Adipocyte (in vitro differentiated cells): ENCODE measurements at regions not wholly inside any gene's neighbourhood (a gene's known extent, or its start where the extent isn't known, plus 50 kb on each side); places are given as distances from the start of the nearest gene placed in this dataset.
"Not testable (repeated sequence)": the region's sequence is repeated elsewhere in the genome, so short reads cannot be mapped to it uniquely, and the experiment has no call there.

Source experiments
- DNase-seq: peaks from one replicate; pipeline ENCODE4 v3.0.0-alpha.2; 2015; ENCODE audit warnings: low read depth
- H3K27me3 ChIP-seq: replicated peaks from 2 replicates; pipeline ENCODE4 v1.7.0; 2013; ENCODE audit warnings: mild to moderate bottlenecking, low read length, moderate library complexity; ENCODE audit not compliant: control insufficient read depth, insufficient read depth
- H3K36me3 ChIP-seq: 2 replicates; pipeline ENCODE4 v1.7.0; 2013; ENCODE audit warnings: low read length, mild to moderate bottlenecking, moderate library complexity; ENCODE audit not compliant: control insufficient read depth, insufficient read depth, severe bottlenecking
- H3K4me1 ChIP-seq: 2 replicates; pipeline ENCODE4 v1.7.0; 2013; ENCODE audit warnings: mild to moderate bottlenecking, low read length, moderate library complexity; ENCODE audit not compliant: control insufficient read depth, insufficient read depth
- H3K4me3 ChIP-seq: 2 replicates; pipeline ENCODE4 v1.7.0; 2013; ENCODE audit warnings: mild to moderate bottlenecking, low read length, moderate library complexity
- H3K9ac ChIP-seq: 2 replicates; pipeline ENCODE4 v1.7.0; 2013; ENCODE audit warnings: mild to moderate bottlenecking, low read length, moderate library complexity
- H3K9me3 ChIP-seq: 2 replicates; pipeline ENCODE4 v1.7.0; 2013; ENCODE audit warnings: mild to moderate bottlenecking, low read length, moderate library complexity; ENCODE audit not compliant: control insufficient read depth

DNA sequence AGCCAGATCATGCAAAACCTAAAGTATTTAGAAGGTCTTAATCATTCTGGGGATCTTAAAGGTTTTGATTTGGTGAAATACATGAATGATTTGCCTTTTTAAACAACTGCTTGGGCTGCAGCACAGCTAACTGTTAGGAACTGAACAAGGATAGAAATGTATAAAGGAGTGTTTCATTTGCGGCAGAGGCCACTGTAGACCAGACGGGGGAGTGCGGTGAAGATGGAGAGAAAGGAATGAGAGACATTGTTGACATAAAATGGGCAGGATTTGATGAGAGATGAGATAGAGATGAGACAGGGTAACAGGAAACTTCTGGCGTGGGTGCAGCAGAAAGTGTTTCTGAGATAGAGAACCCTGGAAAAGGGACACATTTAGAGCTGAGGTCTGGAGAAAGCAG, 308.1 kb downstream of the TMX3 start:
- Histone ChIP-seq H3K9ac (no peak overlapping the region), H3K4me3 (no peak overlapping the region)
- no peak for DNase-seq

GRCh38 chr18:68402784-68403183, 312.1 kb downstream of the TMX3 start:
- H3K4me1 ChIP-seq, result no peaks in the 10 kb centered on the region
- H3K9ac ChIP-seq, result no peak overlapping the region
- no peaks in the 10 kb centered on the region for H3K27me3 ChIP-seq
- H3K4me3 ChIP-seq, result no peak overlapping the region
- no peaks in the 10 kb centered on the region for H3K36me3 ChIP-seq
- H3K9me3 ChIP-seq, result no peaks in the 10 kb centered on the region
- DNase-seq, result no peak

More for the DNA sequence above, 308.1 kb downstream of the TMX3 start:
- Histone ChIP-seq H3K36me3 (no peaks in the 10 kb centered on the region), H3K4me1 (peaks cover 12% of the 10 kb centered on the region), H3K27me3 (no peaks in the 10 kb centered on the region), H3K9me3 (no peaks in the 10 kb centered on the region)

DNA sequence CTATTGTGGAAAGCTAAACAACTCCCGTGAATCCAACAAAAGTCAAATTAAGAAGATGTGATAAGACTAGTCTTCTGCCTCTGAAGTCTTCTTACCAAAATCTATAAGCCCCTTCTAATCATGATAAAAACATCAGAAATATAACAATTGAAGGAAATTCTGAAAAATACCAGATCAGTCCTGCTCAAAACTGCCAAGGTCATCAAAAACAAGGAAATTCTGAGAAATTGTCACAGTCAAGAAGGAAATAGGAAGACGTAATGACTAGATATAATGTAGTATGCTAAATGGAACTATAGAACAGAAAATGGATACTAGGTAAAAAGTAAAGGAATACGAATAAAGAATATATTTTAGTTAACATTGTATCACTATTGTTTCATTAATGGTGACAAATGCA, 314.0 kb downstream of the TMX3 start:
- no peaks in the 10 kb centered on the region for H3K27me3 ChIP-seq
- H3K9me3 ChIP-seq, result no peaks in the 10 kb centered on the region
- no peaks in the 10 kb centered on the region for H3K36me3 ChIP-seq
- no peak overlapping the region for H3K4me3 ChIP-seq
- no peaks in the 10 kb centered on the region for H3K4me1 ChIP-seq
- H3K9ac ChIP-seq, result no peak overlapping the region
- no peak for DNase-seq

DNA sequence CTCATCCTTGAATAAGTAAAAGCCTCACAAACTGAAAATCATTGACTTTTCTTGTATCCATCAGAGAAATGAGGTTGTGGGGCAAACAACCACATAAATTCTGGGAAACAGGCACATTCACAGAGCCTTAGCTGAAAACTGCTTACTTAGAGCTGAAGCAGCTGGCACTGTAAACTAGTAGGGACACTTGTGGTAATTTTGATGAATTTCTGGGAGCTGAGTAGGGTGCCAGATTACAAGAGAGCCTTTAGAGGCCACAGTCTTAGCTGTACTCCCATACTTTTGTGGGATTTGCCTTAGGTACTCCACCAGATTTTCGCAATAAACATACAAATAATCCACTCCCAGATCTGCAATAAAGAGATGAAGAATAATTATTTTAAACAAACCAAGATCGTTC, 315.2 kb downstream of the TMX3 start:
- no peak overlapping the region for H3K9ac ChIP-seq
- DNase-seq, result peak; percentile 30

DNA sequence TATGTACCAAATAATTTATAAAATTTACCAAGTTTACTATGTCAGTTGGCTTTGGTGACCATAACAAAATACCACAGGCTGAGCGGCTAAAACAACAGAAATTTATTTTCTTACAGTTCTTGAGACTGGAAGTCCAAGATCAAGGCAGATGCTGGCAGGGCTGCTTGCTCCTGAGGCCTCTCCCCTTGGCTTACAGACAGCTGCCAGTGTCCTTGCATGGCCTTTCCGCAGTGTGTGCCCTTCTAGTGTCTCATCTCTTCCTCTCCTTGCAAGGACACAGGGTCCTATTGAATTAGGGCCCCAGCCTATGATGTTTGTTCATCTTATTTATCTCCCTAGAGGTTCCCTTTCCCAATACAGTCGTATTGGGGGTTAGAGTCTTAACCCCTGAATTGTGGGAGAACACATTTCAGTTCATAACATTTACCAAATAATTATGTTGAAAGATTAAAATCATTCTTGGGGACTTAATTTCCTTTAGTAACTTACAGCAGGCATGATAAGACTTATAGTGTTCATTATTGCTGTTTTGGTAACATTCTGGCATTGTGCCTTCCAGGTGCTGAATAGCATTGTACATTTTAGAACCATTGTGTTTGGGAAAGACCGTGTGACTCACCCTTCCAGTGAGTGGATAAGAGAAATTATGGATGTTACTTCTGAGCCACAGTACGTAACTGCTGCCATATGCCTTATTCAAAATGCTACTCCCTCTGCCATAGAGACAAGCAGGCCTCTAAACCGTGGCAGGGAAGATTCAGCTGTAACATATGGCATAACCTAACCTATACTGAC, 317.5 kb downstream of the TMX3 start:
- H3K27me3 ChIP-seq, result no peaks in the 10 kb centered on the region
- no peak overlapping the region for H3K4me3 ChIP-seq
- H3K36me3 ChIP-seq, result no peaks in the 10 kb centered on the region
- no peaks in the 10 kb centered on the region for H3K9me3 ChIP-seq
- no peak for DNase-seq
- no peaks in the 10 kb centered on the region for H3K4me1 ChIP-seq
- H3K9ac ChIP-seq, result no peak overlapping the region

More for the DNA sequence above, 315.2 kb downstream of the TMX3 start:
- Histone ChIP-seq H3K9me3 (no peaks in the 10 kb centered on the region), H3K4me3 (no peak overlapping the region), H3K36me3 (no peaks in the 10 kb centered on the region), H3K4me1 (no peaks in the 10 kb centered on the region), H3K27me3 (no peaks in the 10 kb centered on the region)

DNA sequence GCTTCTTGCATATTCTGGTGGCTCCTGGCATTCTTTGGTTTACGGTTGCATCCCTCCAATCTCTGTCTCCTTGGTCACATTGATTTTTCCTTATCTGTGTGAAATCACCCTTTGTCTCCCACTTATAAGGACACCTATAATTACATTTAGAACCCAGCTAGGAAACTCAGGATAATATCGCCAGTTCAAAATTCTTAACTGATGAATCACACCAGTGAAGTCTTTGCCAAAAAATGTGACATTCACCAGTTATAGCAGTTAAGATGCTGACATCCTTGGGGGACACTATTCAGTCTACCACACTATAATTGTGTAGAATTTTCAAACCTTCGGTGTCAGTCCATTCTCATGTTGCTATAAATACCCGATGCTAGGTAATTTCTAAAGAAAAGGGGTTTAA, 320.2 kb downstream of the TMX3 start:
- H3K9ac ChIP-seq, result no peak overlapping the region
- no peak overlapping the region for H3K4me3 ChIP-seq
- H3K27me3 ChIP-seq, result no peaks in the 10 kb centered on the region
- H3K4me1 ChIP-seq, result no peaks in the 10 kb centered on the region
- DNase-seq, result peak; percentile 6
- H3K36me3 ChIP-seq, result no peaks in the 10 kb centered on the region
- peaks cover 3% of the 10 kb centered on the region for H3K9me3 ChIP-seq

DNA sequence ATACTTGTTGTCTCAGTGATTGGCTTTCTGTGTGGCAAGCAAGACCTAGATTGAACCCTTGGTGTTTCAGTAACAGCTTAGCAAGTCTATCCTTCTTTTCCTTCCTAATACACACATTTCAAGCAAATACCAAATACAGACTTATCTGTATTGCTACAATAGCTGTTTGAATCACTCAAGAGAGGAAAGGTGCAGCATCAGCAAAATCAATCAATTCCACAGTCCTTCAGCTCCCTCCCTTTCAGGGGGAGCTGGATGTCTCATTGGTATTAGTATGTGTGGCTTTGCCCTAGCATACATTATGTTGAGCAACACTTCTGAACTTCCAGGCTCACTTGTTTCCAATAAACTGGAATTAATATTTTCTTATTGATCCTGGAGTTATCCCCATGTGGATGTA, 323.1 kb downstream of the TMX3 start:
- Histone ChIP-seq H3K27me3 (no peaks in the 10 kb centered on the region), H3K36me3 (no peaks in the 10 kb centered on the region), H3K4me3 (no peak overlapping the region), H3K4me1 (peaks cover 5% of the 10 kb centered on the region), H3K9ac (no peak overlapping the region), H3K9me3 (peaks cover 3% of the 10 kb centered on the region)
- no peak for DNase-seq

GRCh38 chr18:68387246-68387645, 327.7 kb downstream of the TMX3 start:
- Histone ChIP-seq H3K9ac (no peak overlapping the region), H3K9me3 (peaks cover 3% of the 10 kb centered on the region), H3K4me3 (no peak overlapping the region), H3K36me3 (no peaks in the 10 kb centered on the region), H3K4me1 (peaks cover 5% of the 10 kb centered on the region), H3K27me3 (no peaks in the 10 kb centered on the region)
- peak; percentile 18 for DNase-seq

DNA sequence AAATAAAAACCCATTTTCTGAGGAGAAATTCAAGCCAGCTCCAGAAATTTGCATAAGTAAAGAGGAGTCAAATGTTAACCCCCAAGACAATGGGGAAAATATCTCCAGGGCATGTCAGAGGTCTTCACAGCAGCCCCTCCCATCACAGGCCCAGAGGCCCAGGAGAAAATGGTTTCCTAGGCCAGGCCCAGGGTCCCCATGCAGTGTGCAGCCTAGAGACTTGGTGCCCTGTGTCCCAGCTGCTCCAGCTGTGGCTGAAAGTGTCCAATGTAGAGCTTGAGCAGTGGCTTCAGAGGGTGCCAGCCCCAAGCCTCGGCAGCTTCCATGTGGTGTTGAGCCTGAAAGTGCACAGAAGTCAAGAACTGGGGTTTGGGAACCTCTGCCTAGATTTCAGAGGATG, 330.9 kb downstream of the TMX3 start:
- not testable (repeated sequence) for H3K9me3 ChIP-seq, H3K27me3 ChIP-seq, H3K4me3 ChIP-seq, H3K4me1 ChIP-seq, H3K9ac ChIP-seq, DNase-seq, H3K36me3 ChIP-seq

DNA sequence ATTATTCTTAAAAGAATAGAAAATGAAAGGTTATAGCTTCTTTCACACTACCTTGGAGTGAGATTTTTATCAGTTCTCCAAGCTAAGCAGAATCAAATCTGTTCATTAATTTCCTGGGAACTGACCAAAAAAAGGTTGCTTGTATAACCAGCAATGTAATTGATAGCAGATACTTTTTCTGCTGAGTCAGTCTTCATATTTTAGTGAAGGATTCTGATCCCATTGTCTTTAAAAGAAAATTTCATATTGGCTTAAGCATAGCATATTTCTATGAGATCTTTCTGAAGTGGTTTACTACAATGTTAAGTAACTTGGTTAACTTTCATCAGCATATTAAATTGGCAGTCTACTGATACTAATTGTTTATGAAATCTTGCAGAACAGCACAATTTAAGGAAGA, 338.0 kb downstream of the TMX3 start:
- H3K9ac ChIP-seq, result no peak overlapping the region
- no peaks in the 10 kb centered on the region for H3K27me3 ChIP-seq
- DNase-seq, result peak; percentile 67

DNA sequence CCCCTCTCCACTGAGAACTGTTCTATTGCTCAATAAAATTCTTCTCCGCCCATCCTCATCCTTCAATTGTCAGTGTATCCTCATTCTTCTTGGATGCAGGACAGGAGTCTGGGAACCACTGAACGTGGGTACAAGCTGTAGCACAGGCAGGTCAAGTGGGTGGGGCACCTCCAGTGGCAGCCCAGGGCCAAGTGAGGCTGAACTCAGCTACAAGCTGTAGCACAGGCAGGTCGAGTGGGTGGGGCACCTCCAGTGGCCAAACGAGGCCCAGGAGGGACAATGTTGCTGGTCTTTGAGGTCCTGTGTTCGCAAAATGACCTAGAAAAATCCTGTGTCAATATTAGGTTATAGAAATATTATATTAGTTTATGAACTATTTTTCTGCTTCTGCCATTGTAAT, 352.0 kb downstream of the TMX3 start:
- DNase-seq, result no peak
- Histone ChIP-seq H3K9me3 (peaks cover 11% of the 10 kb centered on the region), H3K9ac (no peak overlapping the region), H3K4me3 (no peak overlapping the region), H3K4me1 (peaks cover 5% of the 10 kb centered on the region), H3K36me3 (no peaks in the 10 kb centered on the region), H3K27me3 (no peaks in the 10 kb centered on the region)

More for the DNA sequence above, 338.0 kb downstream of the TMX3 start:
- Histone ChIP-seq H3K9me3 (no peaks in the 10 kb centered on the region), H3K4me3 (no peak overlapping the region), H3K4me1 (no peaks in the 10 kb centered on the region), H3K36me3 (no peaks in the 10 kb centered on the region)

GRCh38 chr18:68355637-68356036, 359.3 kb downstream of the TMX3 start:
- Histone ChIP-seq H3K4me1 (peaks cover 21% of the 10 kb centered on the region), H3K36me3 (no peaks in the 10 kb centered on the region), H3K4me3 (no peak overlapping the region), H3K27me3 (no peaks in the 10 kb centered on the region), H3K9ac (no peak overlapping the region), H3K9me3 (peaks cover 30% of the 10 kb centered on the region)
- DNase-seq, result no peak
